Keratinocyte (primary cell): ENCODE measurements at regions not wholly inside any gene's neighbourhood (a gene's known extent, or its start where the extent isn't known, plus 50 kb on each side); places are given as distances from the start of the nearest gene placed in this dataset.

ENCODE experiments used
- CTCF ChIP-seq, 3 experiments: IDR thresholded peaks in 1 of 3; conservative IDR thresholded peaks in 1 of 3; optimal IDR thresholded peaks in 1 of 3; 2 replicates in 2 of 3; 3 replicates in 1 of 3; pipeline versions ENCODE3 to v1.5.1; 2011; ENCODE audit warnings: low read length in 3 of 3, mild to moderate bottlenecking in 3 of 3, moderate library complexity in 2 of 3, control low read depth in 1 of 3, inconsistent platforms in 1 of 3; ENCODE audit not compliant: insufficient read depth in 2 of 3; ENCODE audit errors: extremely low read depth in 1 of 3
- EZH2 ChIP-seq: IDR thresholded peaks from one replicate; pipeline ENCODE4 v1.6.1; 2012; ENCODE audit warnings: inconsistent platforms, mild to moderate bottlenecking, low read length, moderate library complexity

- no peak for TF ChIP-seq CTCF (optimal IDR thresholded peaks at IDR 0.05 in 1 of 3, IDR thresholded peaks at IDR 0.05 in 1 of 3, conservative IDR thresholded peaks at IDR 0.05 in 1 of 3; ENCODE audit: extremely low read depth in 1 of 3, insufficient read depth in 2 of 3, low read length in 3 of 3)
- no peak for TF ChIP-seq EZH2
These were observed 228.5 kb upstream of the ADAMTS9 start for GRCh38 chr3:64916192-64916798.
